ENCODE measurements at regions not wholly inside any gene's neighbourhood (a gene's known extent, or its start where the extent isn't known, plus 50 kb on each side); places are given as distances from the start of the nearest gene placed in this dataset.

DNA sequence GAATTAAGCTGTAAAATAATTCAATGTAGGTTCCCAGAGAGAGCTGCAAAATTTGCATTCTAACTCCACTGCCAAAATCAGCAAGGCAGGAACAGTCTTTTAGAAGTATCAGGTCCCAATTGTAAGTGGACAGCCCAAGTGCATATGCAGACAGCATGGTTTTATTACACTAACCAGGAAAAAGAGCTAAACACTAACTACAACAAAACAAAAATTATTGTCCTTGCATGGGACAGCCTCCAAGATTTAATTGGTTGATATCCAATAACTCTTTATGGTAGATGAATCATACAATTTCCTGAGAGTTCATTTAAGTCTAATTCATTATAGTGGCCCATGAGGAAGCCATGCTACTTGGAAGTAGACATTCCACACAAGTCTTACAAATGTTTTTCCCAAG lies 154.3 kb upstream of the ZNF648 start:
- H3K4me1 ChIP-seq (ENCODE audit: insufficient read depth) = no peaks in the 10 kb centered on the region
- no peaks in the 10 kb centered on the region for H3K9me3 ChIP-seq
- no peaks in the 10 kb centered on the region for H3K36me3 ChIP-seq
- H3K27ac ChIP-seq = no peak overlapping the region
- no peak for TF ChIP-seq EP300 (IDR thresholded peaks at IDR 0.05)
- TF ChIP-seq, protein P1, sequence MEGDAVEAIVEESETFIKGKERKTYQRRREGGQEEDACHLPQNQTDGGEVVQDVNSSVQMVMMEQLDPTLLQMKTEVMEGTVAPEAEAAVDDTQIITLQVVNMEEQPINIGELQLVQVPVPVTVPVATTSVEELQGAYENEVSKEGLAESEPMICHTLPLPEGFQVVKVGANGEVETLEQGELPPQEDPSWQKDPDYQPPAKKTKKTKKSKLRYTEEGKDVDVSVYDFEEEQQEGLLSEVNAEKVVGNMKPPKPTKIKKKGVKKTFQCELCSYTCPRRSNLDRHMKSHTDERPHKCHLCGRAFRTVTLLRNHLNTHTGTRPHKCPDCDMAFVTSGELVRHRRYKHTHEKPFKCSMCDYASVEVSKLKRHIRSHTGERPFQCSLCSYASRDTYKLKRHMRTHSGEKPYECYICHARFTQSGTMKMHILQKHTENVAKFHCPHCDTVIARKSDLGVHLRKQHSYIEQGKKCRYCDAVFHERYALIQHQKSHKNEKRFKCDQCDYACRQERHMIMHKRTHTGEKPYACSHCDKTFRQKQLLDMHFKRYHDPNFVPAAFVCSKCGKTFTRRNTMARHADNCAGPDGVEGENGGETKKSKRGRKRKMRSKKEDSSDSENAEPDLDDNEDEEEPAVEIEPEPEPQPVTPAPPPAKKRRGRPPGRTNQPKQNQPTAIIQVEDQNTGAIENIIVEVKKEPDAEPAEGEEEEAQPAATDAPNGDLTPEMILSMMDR (IDR thresholded peaks at IDR 0.05) = no peak
- no peak for TF ChIP-seq POLR2A (IDR thresholded peaks at IDR 0.05)
- DNase-seq = no peak
- no peaks in the 10 kb centered on the region for H3K27me3 ChIP-seq
- H3K4me3 ChIP-seq = no peak overlapping the region
- intact Hi-C loops (cut with DNase I) = no loop called here

DNA sequence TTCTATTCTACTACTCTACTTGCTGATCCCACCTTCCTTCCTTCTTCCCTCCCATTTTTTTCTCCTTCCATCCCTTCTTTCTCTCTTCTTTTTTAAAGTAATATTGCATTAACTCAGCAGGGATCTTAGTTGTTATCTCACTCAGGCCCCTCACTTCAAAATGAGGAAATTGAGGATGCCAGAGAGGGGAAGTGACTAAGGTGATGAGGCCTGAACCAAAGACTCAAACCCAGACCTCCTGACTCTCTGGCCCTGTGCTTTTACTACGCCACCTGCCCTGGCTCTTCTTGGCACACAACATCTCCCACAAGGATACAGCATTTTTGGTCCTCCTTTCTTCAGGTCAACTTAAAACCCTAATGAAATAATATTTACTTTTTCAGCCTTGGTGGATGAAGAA lies 151.7 kb upstream of the ZNF648 start:
- no peaks in the 10 kb centered on the region for H3K4me1 ChIP-seq (ENCODE audit: insufficient read depth)
- H3K27ac ChIP-seq = no peak overlapping the region
- no peak overlapping the region for H3K4me3 ChIP-seq
- no peaks in the 10 kb centered on the region for H3K36me3 ChIP-seq
- 91 to 100% (median 96%) methylated on average over 1 of the region's 1 CpG for WGBS, 3 donors
- intact Hi-C loops (cut with DNase I) = no loop called here
- H3K9me3 ChIP-seq = no peaks in the 10 kb centered on the region
- TF ChIP-seq EP300 (IDR thresholded peaks at IDR 0.05) = no peak
- no peaks in the 10 kb centered on the region for H3K27me3 ChIP-seq
- no peak for DNase-seq

DNA sequence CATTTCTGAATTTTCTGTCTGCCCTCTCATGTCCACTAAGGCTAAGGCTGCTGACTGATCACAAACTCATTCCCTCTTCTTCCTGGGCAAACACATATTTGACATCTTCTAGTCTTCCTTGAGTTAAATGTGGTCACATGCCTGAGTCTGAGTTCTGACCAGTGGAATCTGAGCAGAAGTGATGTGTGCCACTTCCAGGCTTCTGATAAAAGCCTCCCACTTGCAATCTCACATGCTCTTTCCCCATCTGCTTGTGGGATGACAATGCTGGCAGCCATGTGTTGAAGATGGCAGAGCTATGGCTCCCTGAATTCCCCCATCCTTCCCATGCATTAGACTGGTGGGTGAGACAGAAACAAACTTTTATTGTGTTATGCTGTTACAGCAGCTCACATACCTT lies 149.9 kb upstream of the ZNF648 start:
- Histone ChIP-seq H3K27ac (no peak overlapping the region), H3K36me3 (no peaks in the 10 kb centered on the region), H3K27me3 (no peaks in the 10 kb centered on the region), H3K9me3 (no peaks in the 10 kb centered on the region), H3K4me1 (ENCODE audit: insufficient read depth) (peaks cover 11% of the 10 kb centered on the region), H3K4me3 (no peak overlapping the region)
- intact Hi-C loops (cut with DNase I) = no loop called here
- TF ChIP-seq, protein P1 (IDR thresholded peaks at IDR 0.05) = no peak
- TF ChIP-seq POLR2A (IDR thresholded peaks at IDR 0.05) (no peak), EP300 (IDR thresholded peaks at IDR 0.05) (no peak)
- DNase-seq = no peak

DNA sequence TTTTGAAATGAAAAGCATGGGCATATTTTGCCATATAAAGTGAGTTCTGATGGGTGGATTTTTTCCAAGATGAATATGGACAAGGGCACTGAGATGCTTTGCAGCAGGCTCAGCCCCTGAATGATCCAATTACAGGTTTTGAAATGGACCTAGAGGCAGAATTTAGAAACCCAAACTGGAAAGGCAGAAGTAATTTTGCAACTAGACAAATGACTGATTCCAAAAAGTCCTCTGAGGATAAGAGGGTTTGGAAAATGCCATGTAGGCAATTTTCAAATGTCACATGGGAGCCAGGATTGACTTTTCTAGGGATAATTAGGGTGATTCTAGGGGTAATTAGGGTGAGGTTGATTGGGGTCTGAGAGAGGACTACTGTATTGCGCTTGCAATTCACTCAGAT lies 148.9 kb upstream of the ZNF648 start:
- Histone ChIP-seq H3K4me3 (no peak overlapping the region), H3K9me3 (no peaks in the 10 kb centered on the region), H3K36me3 (no peaks in the 10 kb centered on the region), H3K27ac (no peak overlapping the region), H3K27me3 (no peaks in the 10 kb centered on the region), H3K4me1 (ENCODE audit: insufficient read depth) (peaks cover 17% of the 10 kb centered on the region)
- 97 to 100% (median 100%) methylated on average over 1 of the region's 1 CpG for WGBS, 3 donors
- intact Hi-C loops (cut with DNase I) = no loop called here
- DNase-seq = no peak
- TF ChIP-seq EP300 (IDR thresholded peaks at IDR 0.05) (no peak), POLR2A (IDR thresholded peaks at IDR 0.05) (no peak)
- TF ChIP-seq, protein P1 (IDR thresholded peaks at IDR 0.05) = no peak

DNA sequence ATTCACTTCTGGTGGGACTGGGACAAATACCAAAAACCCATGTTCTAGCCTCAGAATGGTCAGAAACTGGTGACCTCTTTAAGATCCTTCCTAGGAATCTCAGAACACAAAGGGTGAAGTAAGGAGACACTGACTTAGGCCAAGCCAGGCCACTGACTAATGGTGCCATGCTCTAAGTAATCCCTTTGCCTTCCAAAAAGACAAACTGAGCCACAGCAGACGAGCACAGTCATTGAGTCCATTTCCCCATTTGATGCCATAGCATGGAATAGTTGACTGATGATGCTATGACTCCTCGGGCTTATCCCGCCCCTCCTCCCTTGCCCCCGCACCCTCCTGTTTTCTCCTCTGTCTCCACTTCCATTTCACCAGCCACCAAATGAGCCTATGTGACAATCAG lies 145.8 kb upstream of the ZNF648 start:
- TF ChIP-seq POLR2A (IDR thresholded peaks at IDR 0.05) = no peak
- no peak for TF ChIP-seq EP300 (IDR thresholded peaks at IDR 0.05)
- TF ChIP-seq, protein P1 (IDR thresholded peaks at IDR 0.05) = no peak
- intact Hi-C loops (cut with DNase I) = loop anchor here (2.0 to 10.0 kb wide), 6 partner anchors 62 to 188 kb away; partner anchors contain the start of gene GLUL (in 2 of the 4)
- peak in 2 of 5 donors; percentile 44 to 47 for DNase-seq
- peaks cover 19% of the 10 kb centered on the region for H3K4me1 ChIP-seq (ENCODE audit: insufficient read depth)
- H3K27me3 ChIP-seq = no peaks in the 10 kb centered on the region
- no peak overlapping the region for H3K4me3 ChIP-seq
- H3K36me3 ChIP-seq = no peaks in the 10 kb centered on the region
- peak overlapping the region; percentile 46 to 86 for H3K27ac ChIP-seq
- 72 to 75% (median 75%) methylated on average over 4 of the region's 4 CpGs for WGBS, 3 donors
- H3K9me3 ChIP-seq = no peaks in the 10 kb centered on the region

Measured in ovary (tissue), 7 donors.